ENCODE measurements at regions not wholly inside any gene's neighbourhood (a gene's known extent, or its start where the extent isn't known, plus 50 kb on each side); places are given as distances from the start of the nearest gene placed in this dataset.
"Not testable (repeated sequence)": the region's sequence is repeated elsewhere in the genome, so short reads cannot be mapped to it uniquely, and the experiment has no call there.

GRCh38 chr11:33953289-33953688 lies 61.4 kb upstream of the LMO2 start:
- Mint-ChIP-seq H3K9me3 (no peaks in the 10 kb centered on the region), H3K27ac (no peak overlapping the region), H3K36me3 (no peaks in the 10 kb centered on the region), H3K27me3 (peaks cover 32 to 40% of the 10 kb centered on the region in 2 donors), H3K4me3 (no peak overlapping the region), H3K4me1 (ENCODE audit: low read depth in 2 of 2) (no peaks in the 10 kb centered on the region)
- DNase-seq (ENCODE audit: low spot score) (no peak), ATAC-seq (no peak)

GRCh38 chr11:33952805-33953204 lies 60.9 kb upstream of the LMO2 start:
- no peaks in the 10 kb centered on the region for H3K36me3 Mint-ChIP-seq
- H3K27ac Mint-ChIP-seq = no peak overlapping the region
- ATAC-seq = no peak
- H3K4me1 Mint-ChIP-seq (ENCODE audit: low read depth in 2 of 2) = no peaks in the 10 kb centered on the region
- DNase-seq (ENCODE audit: low spot score) = no peak
- peaks cover 32 to 42% of the 10 kb centered on the region in 2 donors for H3K27me3 Mint-ChIP-seq
- H3K9me3 Mint-ChIP-seq = no peaks in the 10 kb centered on the region
- H3K4me3 Mint-ChIP-seq = no peak overlapping the region

GRCh38 chr11:33949252-33949913 lies 57.5 kb upstream of the LMO2 start:
- no peak overlapping the region for H3K27ac Mint-ChIP-seq
- no peak for DNase-seq (ENCODE audit: low spot score)
- H3K4me1 Mint-ChIP-seq (ENCODE audit: low read depth in 2 of 2) = no peaks in the 10 kb centered on the region
- no peak for ATAC-seq
- H3K4me3 Mint-ChIP-seq = no peak overlapping the region
- H3K27me3 Mint-ChIP-seq = peaks cover 23 to 28% of the 10 kb centered on the region in 2 donors
- no peaks in the 10 kb centered on the region for H3K9me3 Mint-ChIP-seq
- H3K36me3 Mint-ChIP-seq = no peaks in the 10 kb centered on the region

GRCh38 chr11:33948494-33948893 lies 56.6 kb upstream of the LMO2 start:
- H3K27me3 Mint-ChIP-seq = peaks cover 19 to 24% of the 10 kb centered on the region in 2 donors
- H3K9me3 Mint-ChIP-seq = no peaks in the 10 kb centered on the region

GRCh38 chr11:33947918-33948317 lies 56.0 kb upstream of the LMO2 start:
- ATAC-seq; H3K36me3 Mint-ChIP-seq; H3K27ac Mint-ChIP-seq; DNase-seq (ENCODE audit: low spot score); H3K4me3 Mint-ChIP-seq; H3K9me3 Mint-ChIP-seq; H3K4me1 Mint-ChIP-seq (ENCODE audit: low read depth in 2 of 2): not testable (repeated sequence)
- peaks cover 18 to 21% of the 10 kb centered on the region in 2 donors for H3K27me3 Mint-ChIP-seq

More at GRCh38 chr11:33948494-33948893, 56.6 kb upstream of the LMO2 start:
- Mint-ChIP-seq H3K27ac (no peak overlapping the region), H3K36me3 (no peaks in the 10 kb centered on the region), H3K4me1 (ENCODE audit: low read depth in 2 of 2) (no peaks in the 10 kb centered on the region), H3K4me3 (no peak overlapping the region)
- DNase-seq (ENCODE audit: low spot score) (no peak), ATAC-seq (no peak)

GRCh38 chr11:33946930-33947329 lies 55.1 kb upstream of the LMO2 start:
- no peak for ATAC-seq
- no peak for DNase-seq (ENCODE audit: low spot score)
- peaks cover 16% of the 10 kb centered on the region in 2 donors for H3K27me3 Mint-ChIP-seq
- H3K36me3 Mint-ChIP-seq = no peaks in the 10 kb centered on the region
- H3K27ac Mint-ChIP-seq = no peak overlapping the region
- no peaks in the 10 kb centered on the region for H3K9me3 Mint-ChIP-seq
- no peak overlapping the region for H3K4me3 Mint-ChIP-seq
- H3K4me1 Mint-ChIP-seq (ENCODE audit: low read depth in 2 of 2) = no peaks in the 10 kb centered on the region

GRCh38 chr11:33945481-33946268 lies 53.8 kb upstream of the LMO2 start:
- Mint-ChIP-seq H3K36me3 (no peaks in the 10 kb centered on the region), H3K9me3 (no peaks in the 10 kb centered on the region), H3K4me3 (no peak overlapping the region), H3K27me3 (peaks cover 12 to 16% of the 10 kb centered on the region in 2 donors), H3K27ac (no peak overlapping the region), H3K4me1 (ENCODE audit: low read depth in 2 of 2) (no peaks in the 10 kb centered on the region)
- ATAC-seq (no peak), DNase-seq (ENCODE audit: low spot score) (no peak)

GRCh38 chr11:33944693-33945424 lies 53.0 kb upstream of the LMO2 start:
- Mint-ChIP-seq H3K36me3 (no peaks in the 10 kb centered on the region), H3K27me3 (peaks cover 10 to 14% of the 10 kb centered on the region in 2 donors), H3K4me3 (no peak overlapping the region), H3K9me3 (no peaks in the 10 kb centered on the region), H3K4me1 (ENCODE audit: low read depth in 2 of 2) (no peaks in the 10 kb centered on the region), H3K27ac (no peak overlapping the region)
- no peak for ATAC-seq
- DNase-seq (ENCODE audit: low spot score) = no peak

- Mint-ChIP-seq H3K4me3 (no peak overlapping the region), H3K27me3 (peaks cover 5 to 9% of the 10 kb centered on the region in 2 donors), H3K9me3 (no peaks in the 10 kb centered on the region), H3K27ac (no peak overlapping the region), H3K36me3 (no peaks in the 10 kb centered on the region), H3K4me1 (ENCODE audit: low read depth in 2 of 2) (no peaks in the 10 kb centered on the region)
- DNase-seq (ENCODE audit: low spot score) = no peak
- ATAC-seq = no peak
Measured at GRCh38 chr11:33944345-33944692, 52.4 kb upstream of the LMO2 start.

GRCh38 chr11:33942954-33943353 lies 51.1 kb upstream of the LMO2 start:
- no peaks in the 10 kb centered on the region for H3K36me3 Mint-ChIP-seq
- ATAC-seq (no peak), DNase-seq (ENCODE audit: low spot score) (no peak)
- peaks cover 7 to 9% of the 10 kb centered on the region in 2 donors for H3K27me3 Mint-ChIP-seq
- no peak overlapping the region for H3K4me3 Mint-ChIP-seq
- H3K4me1 Mint-ChIP-seq (ENCODE audit: low read depth in 2 of 2) = no peaks in the 10 kb centered on the region
- no peaks in the 10 kb centered on the region for H3K9me3 Mint-ChIP-seq
- no peak overlapping the region for H3K27ac Mint-ChIP-seq

- Mint-ChIP-seq H3K36me3 (no peaks in the 10 kb centered on the region), H3K27me3 (peaks cover 12 to 16% of the 10 kb centered on the region in 2 donors), H3K4me1 (ENCODE audit: low read depth in 2 of 2) (no peaks in the 10 kb centered on the region), H3K4me3 (no peak overlapping the region), H3K27ac (no peak overlapping the region), H3K9me3 (no peaks in the 10 kb centered on the region)
- no peak for ATAC-seq
- DNase-seq (ENCODE audit: low spot score) = no peak
Measured at GRCh38 chr11:33941637-33942160, 49.8 kb upstream of the LMO2 start.
